Upper lobe of right lung (tissue), 1 donor: ENCODE measurements at regions not wholly inside any gene's neighbourhood (a gene's known extent, or its start where the extent isn't known, plus 50 kb on each side); places are given as distances from the start of the nearest gene placed in this dataset.

Source experiments
- ATAC-seq: fragments of 200-7000 bp; cut with Tn5 transposase; one replicate; pipeline ENCODE4 v1.9.1; 2020; ENCODE audit warnings: mild to moderate bottlenecking, moderate library complexity
- DNase-seq: peaks from one replicate; pipeline ENCODE4 v3.0.0-alpha.2; 2020
- H3K27ac ChIP-seq: fragments of 200-600 bp; one replicate; pipeline ENCODE4 v1.8.0; 2022
- H3K27me3 ChIP-seq: fragments of 200-600 bp; one replicate; pipeline ENCODE4 v1.8.0; 2022; ENCODE audit warnings: mild to moderate bottlenecking
- H3K36me3 ChIP-seq: fragments of 200-600 bp; one replicate; pipeline ENCODE4 v1.8.0; 2022
- H3K4me1 ChIP-seq: fragments of 200-600 bp; one replicate; pipeline ENCODE4 v1.8.0; 2022
- H3K4me3 ChIP-seq: fragments of 200-600 bp; one replicate; pipeline ENCODE4 v1.8.0; 2022; ENCODE audit warnings: mild to moderate bottlenecking
- H3K9me3 ChIP-seq: fragments of 200-600 bp; one replicate; pipeline ENCODE4 v1.8.0; 2022
- CTCF ChIP-seq: fragments of 200-600 bp; IDR thresholded peaks from one replicate; pipeline ENCODE4 v1.8.0; 2022; ENCODE audit warnings: antibody characterized with exemption
- intact Hi-C: fragments of 100-400 bp; cut with DNase I; formaldehyde crosslinking; loops from one replicate; pipeline ENCODE4 v1.11.0; 2022
- donor health status: DM: no; HTN: yes; CAD: no; lungs with severe emphysema.

- Histone ChIP-seq H3K9me3 (no peaks in the 10 kb centered on the region), H3K4me1 (no peaks in the 10 kb centered on the region), H3K27ac (no peak overlapping the region), H3K27me3 (no peaks in the 10 kb centered on the region), H3K4me3 (no peak overlapping the region), H3K36me3 (no peaks in the 10 kb centered on the region)
- TF ChIP-seq CTCF: no peak
- ATAC-seq (no peak), DNase-seq (no peak)
- intact Hi-C loops: no loop called here
Observed at GRCh38 chr18:8458546-8459215, 150.6 kb upstream of the RAB12 start.

GRCh38 chr18:8460748-8461147, 148.5 kb upstream of the RAB12 start:
- ATAC-seq: no peak
- Histone ChIP-seq H3K9me3 (no peaks in the 10 kb centered on the region), H3K27ac (no peak overlapping the region), H3K27me3 (no peaks in the 10 kb centered on the region), H3K4me3 (no peak overlapping the region), H3K36me3 (no peaks in the 10 kb centered on the region), H3K4me1 (no peaks in the 10 kb centered on the region)
- TF ChIP-seq CTCF: no peak
- intact Hi-C loops: no loop called here
- no peak for DNase-seq

DNA sequence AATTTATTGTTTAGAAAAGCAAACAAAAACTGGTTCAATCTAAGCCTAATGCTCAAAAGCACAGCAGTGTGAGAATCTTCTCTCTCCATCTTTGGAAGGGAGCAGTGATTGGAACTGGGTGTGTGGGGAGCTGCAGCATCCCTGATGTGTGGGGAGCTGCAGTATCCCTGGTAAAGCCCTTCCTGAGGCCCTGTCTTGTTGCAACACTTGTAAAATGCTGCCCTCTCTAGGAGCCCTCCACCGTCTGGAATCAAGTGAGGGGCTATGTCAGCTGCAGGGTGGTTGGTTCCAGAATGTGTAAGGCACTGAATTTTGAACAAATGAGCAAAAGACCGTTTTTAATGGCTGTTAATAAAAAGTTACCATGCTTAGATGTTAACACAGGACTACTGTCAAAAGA, 147.7 kb upstream of the RAB12 start:
- ATAC-seq: no peak

DNA sequence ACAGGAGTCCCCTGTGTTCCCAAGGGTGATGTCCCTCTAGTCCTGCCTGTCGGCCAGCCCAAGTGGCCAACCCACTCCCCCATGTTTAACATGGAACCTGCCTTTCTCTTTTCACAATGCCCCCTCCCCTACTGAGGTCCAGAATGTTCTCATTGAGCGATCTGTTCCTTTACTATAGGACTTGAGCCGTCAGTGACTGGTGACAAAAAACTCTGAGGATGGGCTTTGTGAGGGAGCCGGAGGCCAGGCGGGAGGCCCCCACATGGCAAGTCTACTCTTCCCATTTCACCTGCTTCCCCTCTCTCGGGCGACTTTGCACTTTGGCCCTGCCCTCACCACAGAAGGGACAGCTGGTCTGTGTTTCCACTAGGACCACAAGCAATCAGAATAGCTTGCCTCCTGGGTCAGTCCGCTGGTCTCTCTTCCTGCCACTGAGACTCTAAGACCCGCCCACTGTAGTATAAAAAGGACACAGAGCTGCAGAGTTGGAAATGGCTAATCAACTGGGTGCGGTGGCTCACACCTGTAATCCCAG, 146.5 kb upstream of the RAB12 start:
- ATAC-seq: no peak
- no peak for TF ChIP-seq CTCF

More for the DNA sequence above, 147.7 kb upstream of the RAB12 start:
- no peaks in the 10 kb centered on the region for H3K36me3 ChIP-seq
- DNase-seq: no peak
- no peaks in the 10 kb centered on the region for H3K9me3 ChIP-seq
- no peak for TF ChIP-seq CTCF
- H3K4me1 ChIP-seq: no peaks in the 10 kb centered on the region
- H3K27ac ChIP-seq: no peak overlapping the region
- H3K27me3 ChIP-seq: no peaks in the 10 kb centered on the region
- no peak overlapping the region for H3K4me3 ChIP-seq
- intact Hi-C loops: no loop called here

GRCh38 chr18:8463791-8464190, 145.4 kb upstream of the RAB12 start:
- intact Hi-C loops: no loop called here
- Histone ChIP-seq H3K4me1 (no peaks in the 10 kb centered on the region), H3K4me3 (no peak overlapping the region), H3K27ac (no peak overlapping the region), H3K27me3 (no peaks in the 10 kb centered on the region), H3K36me3 (no peaks in the 10 kb centered on the region), H3K9me3 (no peaks in the 10 kb centered on the region)
- ATAC-seq (no peak), DNase-seq (no peak)
- no peak for TF ChIP-seq CTCF

More for the DNA sequence above, 146.5 kb upstream of the RAB12 start:
- Histone ChIP-seq H3K4me1 (no peaks in the 10 kb centered on the region), H3K9me3 (no peaks in the 10 kb centered on the region), H3K4me3 (no peak overlapping the region), H3K27ac (no peak overlapping the region), H3K27me3 (no peaks in the 10 kb centered on the region), H3K36me3 (no peaks in the 10 kb centered on the region)
- no peak for DNase-seq
- intact Hi-C loops: no loop called here
